Activated naive CD8-positive, alpha-beta T cell treated with anti-CD3 and anti-CD28 coated beads, Interleukin-2, amount 50 U/mL, for 24 hours (primary cell): ENCODE measurements at regions not wholly inside any gene's neighbourhood (a gene's known extent, or its start where the extent isn't known, plus 50 kb on each side); places are given as distances from the start of the nearest gene placed in this dataset.

Source experiments
- ATAC-seq: fragments of 150-1000 bp; cut with Tn5 transposase; one replicate; pipeline ENCODE4 v1.10.0; 2021
- DNase-seq: peaks from one replicate; pipeline ENCODE4 v3.0.0; 2021
- H3K27ac Mint-ChIP-seq: one replicate; pipeline ENCODE4 v1.8.0; 2021; ENCODE audit warnings: mild to moderate bottlenecking, mixed read lengths
- H3K27me3 Mint-ChIP-seq: one replicate; pipeline ENCODE4 v1.8.0; 2021; ENCODE audit warnings: mixed read lengths
- H3K36me3 Mint-ChIP-seq: one replicate; pipeline ENCODE4 v1.8.0; 2021; ENCODE audit warnings: low read depth, mixed read lengths
- H3K4me1 Mint-ChIP-seq: one replicate; pipeline ENCODE4 v1.8.0; 2021; ENCODE audit warnings: mixed read lengths
- H3K4me3 Mint-ChIP-seq: one replicate; pipeline ENCODE4 v1.8.0; 2021; ENCODE audit warnings: mild to moderate bottlenecking, moderate library complexity, mixed read lengths
- H3K9me3 Mint-ChIP-seq: one replicate; pipeline ENCODE4 v1.8.0; 2021; ENCODE audit warnings: mixed read lengths

- H3K4me3 Mint-ChIP-seq = no peak overlapping the region
- DNase-seq = no peak
- no peaks in the 10 kb centered on the region for H3K9me3 Mint-ChIP-seq
- no peak overlapping the region for H3K27ac Mint-ChIP-seq
- H3K4me1 Mint-ChIP-seq = no peaks in the 10 kb centered on the region
- ATAC-seq = no peak
- no peaks in the 10 kb centered on the region for H3K36me3 Mint-ChIP-seq
- H3K27me3 Mint-ChIP-seq = peaks cover 6% of the 10 kb centered on the region
Measured at GRCh38 chr17:74020522-74020921, 183.0 kb upstream of the RPL38 start.

GRCh38 chr17:74024871-74025531 is 178.5 kb upstream of the RPL38 start:
- H3K4me3 Mint-ChIP-seq = no peak overlapping the region

GRCh38 chr17:74027444-74027843 is 176.0 kb upstream of the RPL38 start:
- ATAC-seq (no peak), DNase-seq (no peak)
- Mint-ChIP-seq H3K4me3 (no peak overlapping the region), H3K9me3 (no peaks in the 10 kb centered on the region), H3K4me1 (no peaks in the 10 kb centered on the region), H3K27me3 (peaks cover 5% of the 10 kb centered on the region), H3K36me3 (no peaks in the 10 kb centered on the region), H3K27ac (no peak overlapping the region)

More at GRCh38 chr17:74024871-74025531, 178.5 kb upstream of the RPL38 start:
- no peak overlapping the region for H3K27ac Mint-ChIP-seq
- DNase-seq (no peak), ATAC-seq (no peak)
- H3K27me3 Mint-ChIP-seq = peaks cover 5% of the 10 kb centered on the region
- H3K9me3 Mint-ChIP-seq = no peaks in the 10 kb centered on the region
- H3K36me3 Mint-ChIP-seq = no peaks in the 10 kb centered on the region
- no peaks in the 10 kb centered on the region for H3K4me1 Mint-ChIP-seq

GRCh38 chr17:74028354-74029116 is 174.9 kb upstream of the RPL38 start:
- no peak for DNase-seq
- ATAC-seq = no peak
- Mint-ChIP-seq H3K4me3 (no peak overlapping the region), H3K27me3 (peaks cover 5% of the 10 kb centered on the region), H3K9me3 (no peaks in the 10 kb centered on the region), H3K36me3 (no peaks in the 10 kb centered on the region), H3K27ac (no peak overlapping the region), H3K4me1 (no peaks in the 10 kb centered on the region)

- H3K4me1 Mint-ChIP-seq = no peaks in the 10 kb centered on the region
- no peaks in the 10 kb centered on the region for H3K36me3 Mint-ChIP-seq
- peaks cover 6% of the 10 kb centered on the region for H3K27me3 Mint-ChIP-seq
- no peak overlapping the region for H3K27ac Mint-ChIP-seq
- H3K9me3 Mint-ChIP-seq = no peaks in the 10 kb centered on the region
- no peak for DNase-seq
- no peak for ATAC-seq
- H3K4me3 Mint-ChIP-seq = no peak overlapping the region
Measured at GRCh38 chr17:74031316-74032090, 172.0 kb upstream of the RPL38 start.

- Mint-ChIP-seq H3K9me3 (no peaks in the 10 kb centered on the region), H3K36me3 (no peaks in the 10 kb centered on the region), H3K27me3 (peaks cover 6% of the 10 kb centered on the region), H3K4me3 (no peak overlapping the region), H3K4me1 (no peaks in the 10 kb centered on the region), H3K27ac (no peak overlapping the region)
- no peak for DNase-seq
- ATAC-seq = no peak
Measured at GRCh38 chr17:74032222-74032621, 171.3 kb upstream of the RPL38 start.

- Mint-ChIP-seq H3K9me3 (no peaks in the 10 kb centered on the region), H3K27me3 (peaks cover 3% of the 10 kb centered on the region), H3K36me3 (no peaks in the 10 kb centered on the region), H3K27ac (no peak overlapping the region), H3K4me3 (no peak overlapping the region), H3K4me1 (peaks cover under 1% of the 10 kb centered on the region)
- ATAC-seq (no peak), DNase-seq (no peak)
Measured at GRCh38 chr17:74037320-74037719, 166.2 kb upstream of the RPL38 start.

- Mint-ChIP-seq H3K27me3 (peaks cover 3% of the 10 kb centered on the region), H3K9me3 (no peaks in the 10 kb centered on the region), H3K36me3 (no peaks in the 10 kb centered on the region), H3K4me3 (no peak overlapping the region), H3K4me1 (peaks cover 5% of the 10 kb centered on the region), H3K27ac (no peak overlapping the region)
- DNase-seq (no peak), ATAC-seq (no peak)
Measured at GRCh38 chr17:74040291-74040690, 163.2 kb upstream of the RPL38 start.

- DNase-seq (no peak), ATAC-seq (no peak)
- H3K36me3 Mint-ChIP-seq = no peaks in the 10 kb centered on the region
- H3K27me3 Mint-ChIP-seq = no peaks in the 10 kb centered on the region
- H3K4me3 Mint-ChIP-seq = no peak overlapping the region
- H3K9me3 Mint-ChIP-seq = no peaks in the 10 kb centered on the region
- H3K4me1 Mint-ChIP-seq = peaks cover 5% of the 10 kb centered on the region
- no peak overlapping the region for H3K27ac Mint-ChIP-seq
Measured at GRCh38 chr17:74040729-74041128, 162.7 kb upstream of the RPL38 start.

- H3K4me1 Mint-ChIP-seq = peaks cover 5% of the 10 kb centered on the region
- no peaks in the 10 kb centered on the region for H3K27me3 Mint-ChIP-seq
- no peak overlapping the region for H3K4me3 Mint-ChIP-seq
- ATAC-seq (no peak), DNase-seq (no peak)
- no peaks in the 10 kb centered on the region for H3K36me3 Mint-ChIP-seq
- no peak overlapping the region for H3K27ac Mint-ChIP-seq
- no peaks in the 10 kb centered on the region for H3K9me3 Mint-ChIP-seq
Measured at GRCh38 chr17:74041869-74042640, 161.4 kb upstream of the RPL38 start.

- Mint-ChIP-seq H3K4me1 (peaks cover 5% of the 10 kb centered on the region), H3K27ac (no peak overlapping the region), H3K27me3 (peaks cover 3% of the 10 kb centered on the region), H3K36me3 (no peaks in the 10 kb centered on the region), H3K9me3 (no peaks in the 10 kb centered on the region), H3K4me3 (no peak overlapping the region)
- ATAC-seq (peak; percentile 86), DNase-seq (peak; percentile 26)
Measured at GRCh38 chr17:74042744-74043486, 160.6 kb upstream of the RPL38 start.

- no peak for ATAC-seq
- no peak overlapping the region for H3K4me3 Mint-ChIP-seq
- no peak overlapping the region for H3K27ac Mint-ChIP-seq
- H3K27me3 Mint-ChIP-seq = peaks cover 4% of the 10 kb centered on the region
- no peaks in the 10 kb centered on the region for H3K9me3 Mint-ChIP-seq
- DNase-seq = no peak
- H3K36me3 Mint-ChIP-seq = no peaks in the 10 kb centered on the region
- H3K4me1 Mint-ChIP-seq = peaks cover 5% of the 10 kb centered on the region
Measured at GRCh38 chr17:74043976-74044375, 159.5 kb upstream of the RPL38 start.

- H3K36me3 Mint-ChIP-seq = no peaks in the 10 kb centered on the region
- no peak overlapping the region for H3K4me3 Mint-ChIP-seq
- ATAC-seq (no peak), DNase-seq (no peak)
- H3K4me1 Mint-ChIP-seq = peaks cover 5% of the 10 kb centered on the region
- no peaks in the 10 kb centered on the region for H3K9me3 Mint-ChIP-seq
- no peak overlapping the region for H3K27ac Mint-ChIP-seq
- H3K27me3 Mint-ChIP-seq = peaks cover 4% of the 10 kb centered on the region
Measured at GRCh38 chr17:74045608-74046280, 157.7 kb upstream of the RPL38 start.
